HFFc6 (cell line): ENCODE measurements at regions not wholly inside any gene's neighbourhood (a gene's known extent, or its start where the extent isn't known, plus 50 kb on each side); places are given as distances from the start of the nearest gene placed in this dataset.
"Not testable (repeated sequence)": the region's sequence is repeated elsewhere in the genome, so short reads cannot be mapped to it uniquely, and the experiment has no call there.

Source experiments
- DNase-seq: peaks from one replicate; pipeline ENCODE4 v3.0.0-alpha.2; 2018
- H3K27ac Mint-ChIP-seq: 2 replicates; pipeline ENCODE4 v1.8.0; 2020; ENCODE audit warnings: mild to moderate bottlenecking, mixed read lengths
- H3K27me3 Mint-ChIP-seq: 2 replicates; pipeline ENCODE4 v1.8.0; 2021; ENCODE audit warnings: mild to moderate bottlenecking, moderate library complexity, mixed read lengths; ENCODE audit not compliant: insufficient read depth
- H3K36me3 Mint-ChIP-seq: 2 replicates; pipeline ENCODE4 v1.8.0; 2021; ENCODE audit warnings: low read depth, mixed read lengths
- H3K4me1 Mint-ChIP-seq: 2 replicates; pipeline ENCODE4 v1.8.0; 2020; ENCODE audit warnings: low read depth, mixed read lengths
- H3K4me3 Mint-ChIP-seq: 2 replicates; pipeline ENCODE4 v1.8.0; 2020; ENCODE audit warnings: mild to moderate bottlenecking, moderate library complexity, mixed read lengths
- H3K9me3 Mint-ChIP-seq: 2 replicates; pipeline ENCODE4 v1.8.0; 2020; ENCODE audit warnings: mild to moderate bottlenecking, mixed read lengths
- CTCF ChIP-seq: fragments of 200-600 bp; sonication (generic); IDR thresholded peaks from 2 replicates; pipeline ENCODE4 v1.5.0; 2021; ENCODE audit warnings: antibody characterized with exemption, mild to moderate bottlenecking

DNA sequence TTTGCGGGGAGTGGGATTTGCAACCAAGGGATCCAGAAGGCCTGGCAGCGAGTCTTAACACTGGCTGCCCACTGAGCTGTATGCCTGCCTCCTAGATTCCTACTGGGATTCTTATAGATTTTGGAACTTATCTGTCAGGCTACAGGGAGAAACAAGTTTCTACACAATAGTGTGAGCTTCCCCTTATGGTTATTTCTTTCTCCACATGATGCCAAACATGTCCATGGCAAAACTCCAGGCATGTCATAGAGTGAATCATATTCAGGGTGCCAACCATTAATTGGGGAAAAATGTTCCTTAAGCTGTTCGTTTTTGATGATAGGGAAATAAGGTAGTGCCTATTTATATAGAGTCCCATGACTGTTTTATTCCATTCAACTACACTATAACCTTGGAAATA lies 1185.2 kb upstream of the CELF4 start:
- Mint-ChIP-seq H3K27ac (no peak overlapping the region), H3K27me3 (peaks cover 2% of the 10 kb centered on the region; the same call in 1 of the 2 replicates), H3K9me3 (peaks cover 56% of the 10 kb centered on the region), H3K4me1 (no peaks in the 10 kb centered on the region), H3K4me3 (no peak overlapping the region), H3K36me3 (no peaks in the 10 kb centered on the region; the same call in 1 of the 2 replicates)
- no peak for TF ChIP-seq CTCF
- DNase-seq = no peak

DNA sequence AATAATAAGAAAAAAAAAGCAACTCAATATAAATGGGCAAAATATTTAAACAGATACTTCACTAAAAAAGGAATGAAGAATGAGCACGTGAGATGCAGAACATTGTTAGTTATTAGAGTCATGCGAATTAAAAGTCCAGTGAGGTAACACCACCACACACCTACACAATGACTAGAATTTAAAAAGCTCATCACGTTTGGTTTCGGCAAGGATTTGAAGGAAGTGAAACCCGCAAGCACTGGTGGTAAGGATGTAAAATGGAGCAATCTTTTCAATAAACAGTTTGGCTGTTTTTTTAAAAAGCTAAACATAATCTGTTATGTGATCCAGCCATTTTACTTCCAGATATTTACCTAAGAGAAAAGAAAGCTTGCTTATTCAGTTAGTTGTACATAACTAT lies 1181.6 kb upstream of the CELF4 start:
- Mint-ChIP-seq H3K27ac (no peak overlapping the region), H3K4me3 (no peak overlapping the region), H3K9me3 (peaks cover 31% of the 10 kb centered on the region), H3K4me1 (no peaks in the 10 kb centered on the region), H3K27me3 (no peaks in the 10 kb centered on the region), H3K36me3 (no peaks in the 10 kb centered on the region; the same call in 1 of the 2 replicates)
- no peak for TF ChIP-seq CTCF
- DNase-seq = no peak

GRCh38 chr18:38720181-38720580 lies 1154.6 kb upstream of the CELF4 start:
- H3K9me3 Mint-ChIP-seq = peaks cover 42% of the 10 kb centered on the region
- not testable (repeated sequence) for DNase-seq, H3K36me3 Mint-ChIP-seq, H3K4me1 Mint-ChIP-seq, H3K27ac Mint-ChIP-seq, H3K27me3 Mint-ChIP-seq, H3K4me3 Mint-ChIP-seq

GRCh38 chr18:38718365-38718901 lies 1152.8 kb upstream of the CELF4 start:
- Mint-ChIP-seq H3K4me3 (no peak overlapping the region), H3K9me3 (peaks cover 45% of the 10 kb centered on the region), H3K36me3 (no peaks in the 10 kb centered on the region; the same call in 1 of the 2 replicates), H3K4me1 (no peaks in the 10 kb centered on the region), H3K27me3 (no peaks in the 10 kb centered on the region), H3K27ac (no peak overlapping the region)
- no peak for TF ChIP-seq CTCF
- DNase-seq = no peak

GRCh38 chr18:38709122-38709521 lies 1143.5 kb upstream of the CELF4 start:
- Mint-ChIP-seq H3K9me3 (peaks cover 39% of the 10 kb centered on the region), H3K4me1 (no peaks in the 10 kb centered on the region), H3K36me3 (peaks cover 4% of the 10 kb centered on the region; the same call in 1 of the 2 replicates), H3K27ac (no peak overlapping the region), H3K27me3 (no peaks in the 10 kb centered on the region; the same call in 1 of the 2 replicates), H3K4me3 (no peak overlapping the region)
- no peak for DNase-seq
- no peak for TF ChIP-seq CTCF

DNA sequence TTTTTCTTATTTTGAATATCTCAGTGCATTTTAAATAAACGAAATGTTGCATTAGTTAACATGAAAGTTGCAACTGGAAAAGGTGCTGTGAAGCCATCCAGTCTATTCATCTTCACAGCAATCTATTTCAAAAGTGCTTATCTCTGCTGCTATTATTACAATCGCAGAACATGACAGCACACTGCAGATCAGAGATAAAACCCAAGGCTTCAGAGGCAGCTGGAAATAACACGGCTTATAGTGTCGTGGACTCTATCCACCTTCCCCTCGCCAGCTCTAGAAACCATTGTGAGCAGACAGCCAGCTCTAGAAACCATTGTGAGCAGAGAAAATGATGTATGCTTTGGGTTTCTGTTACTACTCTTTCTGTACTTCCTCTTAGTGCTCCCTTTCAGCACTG lies 1140.8 kb upstream of the CELF4 start:
- no peak overlapping the region for H3K4me3 Mint-ChIP-seq
- H3K27me3 Mint-ChIP-seq = no peaks in the 10 kb centered on the region; the same call in 1 of the 2 replicates
- DNase-seq = no peak
- peaks cover 32% of the 10 kb centered on the region for H3K9me3 Mint-ChIP-seq
- TF ChIP-seq CTCF = no peak
- no peaks in the 10 kb centered on the region for H3K36me3 Mint-ChIP-seq
- no peak overlapping the region for H3K27ac Mint-ChIP-seq
- H3K4me1 Mint-ChIP-seq = no peaks in the 10 kb centered on the region
